HS-5 (cell line): ENCODE measurements at regions not wholly inside any gene's neighbourhood (a gene's known extent, or its start where the extent isn't known, plus 50 kb on each side); places are given as distances from the start of the nearest gene placed in this dataset.
"Not testable (repeated sequence)": the region's sequence is repeated elsewhere in the genome, so short reads cannot be mapped to it uniquely, and the experiment has no call there.

Experiments
- DNase-seq: peaks from one replicate; pipeline ENCODE4 v3.0.0-alpha.2; 2012; ENCODE audit warnings: low read depth

- DNase-seq: no peak
Measured at GRCh38 chr9:89843074-89843473, 238.3 kb downstream of the GADD45G start.

- DNase-seq: no peak
Measured at GRCh38 chr9:89843591-89843990, 238.8 kb downstream of the GADD45G start.

- no peak for DNase-seq
Measured at GRCh38 chr9:89844075-89844474, 239.3 kb downstream of the GADD45G start.

GRCh38 chr9:89844535-89844934, 239.7 kb downstream of the GADD45G start:
- no peak for DNase-seq

GRCh38 chr9:89845321-89845720, 240.5 kb downstream of the GADD45G start:
- no peak for DNase-seq

GRCh38 chr9:89845862-89846261, 241.1 kb downstream of the GADD45G start:
- DNase-seq: no peak

- DNase-seq: no peak
Measured at GRCh38 chr9:89848060-89849040, 243.5 kb downstream of the GADD45G start.

GRCh38 chr9:89849096-89849495, 244.3 kb downstream of the GADD45G start:
- DNase-seq: no peak

GRCh38 chr9:89850153-89850552, 245.3 kb downstream of the GADD45G start:
- DNase-seq: no peak

- peak; percentile 26 for DNase-seq
Measured at GRCh38 chr9:89850631-89851325, 246.0 kb downstream of the GADD45G start.

GRCh38 chr9:89853161-89853560, 248.3 kb downstream of the GADD45G start:
- no peak for DNase-seq

- no peak for DNase-seq
Measured at GRCh38 chr9:89853931-89854330, 249.1 kb downstream of the GADD45G start.

GRCh38 chr9:89854715-89855475, 250.1 kb downstream of the GADD45G start:
- no peak for DNase-seq

GRCh38 chr9:89856296-89856695, 251.5 kb downstream of the GADD45G start:
- DNase-seq: not testable (repeated sequence)

- DNase-seq: not testable (repeated sequence)
Measured at GRCh38 chr9:89856950-89857349, 252.1 kb downstream of the GADD45G start.

- DNase-seq: not testable (repeated sequence)
Measured at GRCh38 chr9:89859842-89860241, 255.0 kb downstream of the GADD45G start.

GRCh38 chr9:89861371-89861770, 256.6 kb downstream of the GADD45G start:
- DNase-seq: not testable (repeated sequence)

- DNase-seq: no peak
Measured at GRCh38 chr9:89862316-89862715, 257.5 kb downstream of the GADD45G start.

- DNase-seq: no peak
Measured at GRCh38 chr9:89863141-89863540, 258.3 kb downstream of the GADD45G start.

GRCh38 chr9:89863837-89864236, 259.0 kb downstream of the GADD45G start:
- no peak for DNase-seq

- DNase-seq: no peak
Measured at GRCh38 chr9:89864257-89864656, 259.4 kb downstream of the GADD45G start.

GRCh38 chr9:89864731-89865130, 259.9 kb downstream of the GADD45G start:
- no peak for DNase-seq
